OCI-M2 (cell line): ENCODE measurements at regions not wholly inside any gene's neighbourhood (a gene's known extent, or its start where the extent isn't known, plus 50 kb on each side); places are given as distances from the start of the nearest gene placed in this dataset.
"Not testable (repeated sequence)": the region's sequence is repeated elsewhere in the genome, so short reads cannot be mapped to it uniquely, and the experiment has no call there.

Source experiments
- DNase-seq: peaks from one replicate; lab custom pipeline; 2025; ENCODE audit not compliant: unreplicated experiment; lab: John Stamatoyannopoulos, UW

- DNase-seq = not testable (repeated sequence)
Observed at GRCh38 chr15:38797506-38797905, 232.9 kb upstream of the RASGRP1 start.

DNA sequence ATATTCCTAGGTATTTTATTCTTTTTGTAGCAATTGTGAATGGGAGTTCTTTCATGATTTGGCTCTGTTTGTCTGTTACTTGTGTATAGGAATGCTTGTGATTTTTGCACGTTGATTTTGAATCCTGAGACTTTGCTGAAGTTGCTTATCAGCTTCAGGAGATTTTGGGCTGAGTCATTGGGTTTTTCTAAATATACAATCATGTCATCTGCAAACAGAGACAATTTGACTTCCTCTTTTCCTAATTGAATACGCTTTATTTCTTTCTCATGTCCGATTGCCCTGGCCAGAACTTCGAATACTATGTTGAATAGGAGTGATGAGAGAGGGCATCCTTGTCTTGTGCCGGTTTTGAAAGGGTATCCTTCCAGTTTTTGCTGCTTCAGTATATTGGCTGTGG is 234.6 kb upstream of the RASGRP1 start:
- not testable (repeated sequence) for DNase-seq

DNA sequence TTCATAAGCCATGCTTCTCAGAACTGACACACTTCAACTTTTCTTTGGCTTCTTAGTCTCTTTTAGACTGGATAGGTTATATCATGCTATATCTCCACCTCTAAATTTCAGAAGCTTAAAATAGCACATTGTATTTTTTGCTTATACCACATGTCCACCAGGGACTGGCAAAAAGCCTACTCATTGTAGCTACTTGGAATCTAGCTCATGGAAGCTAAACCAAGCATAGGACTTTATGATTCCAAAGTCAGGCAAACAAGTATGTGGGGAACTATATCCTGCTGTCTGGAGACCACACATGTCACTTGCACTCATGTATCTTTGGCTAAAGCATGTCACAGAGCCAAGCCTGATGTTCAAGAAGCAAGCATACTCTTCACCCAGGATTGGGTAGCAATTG is 245.0 kb upstream of the RASGRP1 start:
- DNase-seq = no peak

DNA sequence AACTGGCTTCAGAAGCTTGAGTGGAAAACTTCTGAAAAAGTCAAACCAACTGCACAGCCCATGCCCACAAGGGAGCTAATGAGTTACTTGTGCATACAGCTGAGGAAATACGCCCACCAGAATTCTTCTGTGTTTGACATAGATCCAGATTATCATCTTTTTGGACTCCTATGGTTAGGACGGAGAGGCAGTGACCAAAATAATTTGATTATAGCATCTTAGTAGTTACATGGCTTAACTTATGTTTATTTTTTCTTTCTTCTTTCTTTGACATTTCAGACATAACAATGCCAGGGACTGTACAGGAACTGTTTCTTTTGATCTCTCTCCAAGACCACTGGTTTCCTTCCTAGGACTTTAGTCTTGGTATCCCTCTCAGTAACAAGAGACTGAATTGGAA is 246.1 kb upstream of the RASGRP1 start:
- no peak for DNase-seq

DNA sequence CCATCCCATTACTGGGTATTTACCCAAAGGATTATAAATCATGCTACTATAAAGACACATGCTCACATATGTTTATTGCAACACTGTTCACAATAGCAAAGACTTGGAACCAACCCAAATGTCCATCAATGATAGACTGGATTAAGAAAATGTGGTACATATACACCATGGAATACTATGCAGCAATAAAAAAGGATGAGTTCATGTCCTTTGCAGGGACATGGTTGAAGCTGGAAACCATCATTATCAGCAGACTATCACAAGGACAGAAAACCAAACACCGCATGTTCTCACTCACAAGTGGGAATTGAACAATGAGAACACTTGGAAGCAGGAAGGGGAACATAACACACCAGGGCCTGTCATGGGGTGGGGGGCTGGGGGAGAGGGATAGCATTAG is 249.6 kb upstream of the RASGRP1 start:
- not testable (repeated sequence) for DNase-seq

DNA sequence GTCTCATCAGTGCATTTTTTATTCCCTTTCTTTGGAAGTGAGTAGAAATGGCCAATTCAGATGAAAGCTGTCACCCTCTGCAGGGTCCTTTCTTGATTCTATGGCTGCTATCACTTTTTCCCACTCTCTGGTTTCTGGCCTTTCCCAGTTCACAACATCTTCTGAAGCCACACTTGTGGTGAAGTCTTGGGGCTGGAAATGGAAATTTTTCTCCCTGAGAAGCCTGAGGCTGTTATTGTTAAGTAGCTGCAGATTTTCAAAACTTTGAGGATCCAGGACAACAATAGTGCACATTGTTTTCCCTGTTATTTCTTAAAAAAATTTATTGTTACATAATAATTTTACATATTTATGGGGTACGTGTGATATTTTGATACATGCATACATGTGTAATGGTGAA is 250.3 kb upstream of the RASGRP1 start:
- DNase-seq = no peak

DNA sequence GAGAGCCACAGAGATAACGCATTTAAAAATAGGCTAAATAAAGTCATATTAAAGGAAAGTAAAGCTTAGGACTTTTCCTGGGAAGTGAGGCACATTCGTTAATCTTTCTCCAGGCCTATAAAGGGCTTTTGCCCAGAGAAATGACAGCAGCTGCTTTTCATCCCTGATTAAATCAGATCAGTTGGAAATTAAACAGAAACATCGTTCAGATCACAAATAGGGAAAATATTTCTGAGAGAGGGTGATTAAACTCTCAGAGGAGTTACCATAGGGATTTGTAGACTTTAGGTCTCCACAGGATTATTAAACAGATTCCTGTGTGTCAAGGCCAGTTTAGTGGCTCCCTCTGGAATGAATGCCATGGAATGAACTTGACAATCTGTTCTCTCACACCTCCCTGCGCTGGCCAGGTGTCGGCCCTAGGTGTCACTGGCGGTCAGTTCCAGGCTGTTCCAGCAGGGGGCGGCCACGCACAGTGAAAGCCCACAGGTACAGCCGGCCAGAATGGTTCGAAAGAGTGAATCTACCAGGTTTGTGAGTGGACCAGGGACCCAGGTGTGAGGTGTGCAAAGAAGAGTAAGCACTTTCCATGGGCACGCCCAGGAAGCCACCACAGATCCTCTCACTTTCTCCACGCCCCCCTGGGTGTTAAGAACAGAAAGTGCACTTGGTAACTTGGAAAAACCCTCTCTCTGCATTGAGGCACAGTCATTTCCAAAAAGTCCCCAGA is 253.0 kb upstream of the RASGRP1 start:
- DNase-seq = no peak

DNA sequence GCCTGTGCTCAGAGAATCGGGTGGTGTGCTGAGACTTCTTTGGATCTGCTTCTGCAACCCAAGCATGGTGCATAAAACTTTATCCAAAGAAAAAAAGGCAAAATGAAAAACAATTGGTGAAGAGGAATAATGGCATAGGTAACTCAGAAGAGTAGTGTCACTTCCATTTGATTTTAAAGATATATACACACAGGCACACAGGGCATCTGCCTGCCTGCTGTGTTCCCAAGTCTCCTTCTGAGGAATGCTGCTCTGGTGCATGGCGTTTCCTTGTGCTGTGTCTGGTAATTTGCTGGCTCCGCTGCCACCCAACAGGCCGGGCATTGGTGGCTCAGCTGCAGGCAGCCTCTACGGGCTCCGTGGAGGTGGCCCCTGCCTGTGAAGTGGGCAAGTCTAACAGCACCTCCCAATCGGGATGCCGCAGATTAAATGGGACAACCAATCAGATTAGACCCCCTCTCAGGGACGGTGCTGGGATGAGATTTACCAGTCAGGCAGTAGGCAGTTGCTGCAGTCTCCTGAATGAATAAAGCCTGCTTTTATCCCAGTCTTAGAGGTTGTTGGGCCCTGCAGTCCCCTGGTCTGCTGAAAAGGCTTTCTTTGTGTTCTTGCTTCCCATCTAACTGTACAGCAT is 253.7 kb upstream of the RASGRP1 start:
- DNase-seq = no peak

DNA sequence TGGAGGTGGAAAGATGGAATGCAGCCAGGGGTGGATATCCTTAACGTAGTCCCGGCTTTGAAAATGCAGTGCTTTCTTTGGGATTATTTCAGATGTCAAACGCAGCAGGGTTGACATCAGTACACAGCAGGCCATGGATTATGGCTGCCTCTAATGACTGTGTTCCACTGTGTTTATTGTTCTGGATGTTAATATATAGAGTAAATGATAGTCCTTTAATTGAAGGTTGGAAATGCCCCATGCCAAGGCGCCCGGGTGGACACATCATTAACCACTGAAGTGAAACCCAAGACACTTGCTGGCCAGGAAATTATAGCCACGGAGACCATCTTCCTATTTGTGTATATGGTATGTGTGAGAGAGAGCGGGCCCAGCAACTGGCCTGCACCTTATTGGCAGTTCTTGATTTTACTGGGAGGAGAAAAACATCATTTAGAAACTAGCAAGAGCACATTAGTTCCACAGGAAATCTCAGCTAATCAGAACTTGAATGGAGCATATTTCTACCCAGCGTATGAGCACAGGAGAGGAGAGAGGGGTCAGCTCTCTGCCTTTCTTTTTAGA is 254.9 kb upstream of the RASGRP1 start:
- no peak for DNase-seq

DNA sequence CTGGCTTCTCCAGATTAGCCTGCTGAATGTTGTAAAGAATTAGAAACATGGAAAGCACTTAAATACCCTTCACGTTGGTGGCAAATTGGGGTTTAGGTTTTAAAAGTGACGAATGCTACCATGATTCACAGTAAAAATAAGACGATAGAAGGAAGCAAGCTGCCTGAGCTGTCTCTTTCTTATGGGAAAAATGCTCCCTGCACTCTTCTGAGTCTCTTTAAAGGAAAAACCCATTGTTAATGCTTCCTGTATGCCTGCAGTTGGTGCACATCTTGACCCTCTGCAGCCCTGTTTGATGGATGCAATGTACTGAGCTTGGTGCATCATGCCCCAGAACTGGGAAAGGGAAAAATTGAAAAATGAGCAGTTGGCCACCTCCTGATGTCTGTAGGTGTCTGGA is 258.6 kb upstream of the RASGRP1 start:
- DNase-seq = no peak

DNA sequence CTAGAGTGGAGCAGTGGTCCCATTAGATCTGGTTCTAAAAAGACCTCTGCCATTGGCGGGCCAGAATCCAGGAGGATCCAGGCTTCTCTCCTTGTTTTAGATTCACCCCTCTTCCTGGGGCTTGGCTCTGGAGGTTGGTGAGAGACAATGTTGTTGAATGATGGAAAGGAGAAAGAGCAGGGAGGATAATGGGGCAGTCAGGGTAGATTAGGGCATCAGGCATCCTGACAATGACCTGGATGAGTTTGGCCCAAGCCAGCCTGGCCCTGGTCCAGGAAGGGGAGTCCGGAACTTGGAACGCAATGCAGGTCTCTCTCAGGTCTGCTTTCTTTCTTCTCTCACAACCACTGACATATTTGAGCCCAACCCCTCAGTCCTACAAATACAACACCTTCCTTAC is 260.1 kb upstream of the RASGRP1 start:
- DNase-seq = no peak

GRCh38 chr15:38826880-38827279 is 262.3 kb upstream of the RASGRP1 start:
- DNase-seq = no peak

DNA sequence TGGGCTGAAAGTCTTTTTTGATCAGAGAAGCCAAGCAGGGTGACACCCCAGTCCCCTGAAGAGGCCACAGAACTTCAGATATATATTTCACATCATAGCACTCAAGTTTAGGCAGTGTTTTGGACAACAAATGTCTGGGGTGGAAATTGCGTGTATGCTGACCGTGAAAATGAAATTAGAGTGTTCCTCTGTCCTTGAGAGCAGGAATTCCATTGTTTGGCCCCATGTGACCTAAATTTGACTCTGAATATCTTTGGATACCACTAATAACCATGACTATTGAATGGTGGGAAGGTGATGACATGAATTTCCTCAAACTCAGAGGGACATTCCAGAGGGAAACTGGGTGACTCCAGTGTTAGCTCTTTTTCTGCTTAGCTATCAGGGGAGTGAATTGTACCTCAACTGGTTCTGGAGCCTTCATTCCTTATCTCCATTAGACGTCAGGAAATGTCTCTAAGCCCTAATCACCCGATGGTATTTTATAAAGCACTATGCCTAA is 263.5 kb upstream of the RASGRP1 start:
- no peak for DNase-seq

DNA sequence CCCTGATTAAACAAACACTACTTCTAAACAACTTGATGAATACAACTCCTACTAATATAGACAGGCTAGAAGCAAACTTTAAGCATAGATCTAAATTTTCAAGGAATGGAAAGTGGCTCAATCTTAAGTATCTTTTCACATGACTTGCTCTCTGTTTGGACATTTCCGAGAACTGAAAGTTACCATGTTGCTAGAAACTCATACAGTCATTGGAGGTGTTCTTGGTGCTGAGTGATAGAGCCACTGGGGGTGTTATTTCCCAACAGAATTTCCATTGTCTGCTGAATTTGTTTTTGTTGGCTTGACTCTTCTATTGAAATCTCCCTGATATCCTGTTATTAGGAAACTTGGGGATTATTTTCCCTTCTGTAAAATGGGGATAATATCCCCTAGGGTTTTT is 264.5 kb upstream of the RASGRP1 start:
- DNase-seq = no peak

GRCh38 chr15:38842226-38842625 is 277.6 kb upstream of the RASGRP1 start:
- no peak for DNase-seq

DNA sequence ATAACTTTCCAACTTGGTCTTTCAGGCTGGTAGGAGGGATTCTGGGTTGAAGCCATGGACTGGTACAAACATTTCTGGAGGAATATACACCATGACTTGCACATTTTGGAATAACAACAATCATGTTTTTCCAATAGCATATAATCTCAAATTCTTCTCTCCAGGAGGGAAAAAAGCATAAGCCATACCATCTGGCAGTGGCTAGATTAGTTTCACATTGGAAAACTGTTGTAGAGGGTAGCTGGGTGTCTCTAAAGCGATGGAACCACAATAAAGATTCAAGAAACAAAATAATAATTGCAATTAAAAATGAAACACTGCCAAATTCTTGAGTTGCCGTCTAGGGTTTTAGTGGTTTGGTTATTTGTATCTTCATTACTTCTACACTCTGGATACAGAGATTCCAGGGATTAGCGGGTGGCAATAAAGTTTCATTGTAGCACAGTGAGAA is 278.5 kb upstream of the RASGRP1 start:
- no peak for DNase-seq

- DNase-seq = no peak
Observed at GRCh38 chr15:38843736-38844590, 279.3 kb upstream of the RASGRP1 start.

DNA sequence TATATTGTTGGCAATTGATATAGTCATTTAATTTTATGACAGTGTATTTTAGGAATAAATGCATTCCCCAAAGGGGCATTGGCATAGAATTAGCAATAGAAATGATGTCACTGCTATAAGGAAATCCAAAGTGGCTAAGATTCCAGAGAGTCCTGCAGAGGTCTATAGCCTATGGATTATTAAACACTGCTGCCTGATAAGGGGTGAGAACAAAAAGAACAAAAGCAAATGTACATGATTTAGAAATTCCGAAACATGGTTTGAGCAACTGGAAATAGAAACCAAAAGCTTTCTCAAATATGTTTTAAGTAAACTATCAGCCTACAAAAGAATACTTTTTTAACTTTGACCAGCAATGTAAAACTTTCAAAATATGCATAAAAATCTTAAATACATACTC is 280.1 kb upstream of the RASGRP1 start:
- DNase-seq = no peak

- no peak for DNase-seq
Observed at GRCh38 chr15:38846346-38846745, 281.7 kb upstream of the RASGRP1 start.

GRCh38 chr15:38847666-38848065 is 283.1 kb upstream of the RASGRP1 start:
- DNase-seq = no peak

DNA sequence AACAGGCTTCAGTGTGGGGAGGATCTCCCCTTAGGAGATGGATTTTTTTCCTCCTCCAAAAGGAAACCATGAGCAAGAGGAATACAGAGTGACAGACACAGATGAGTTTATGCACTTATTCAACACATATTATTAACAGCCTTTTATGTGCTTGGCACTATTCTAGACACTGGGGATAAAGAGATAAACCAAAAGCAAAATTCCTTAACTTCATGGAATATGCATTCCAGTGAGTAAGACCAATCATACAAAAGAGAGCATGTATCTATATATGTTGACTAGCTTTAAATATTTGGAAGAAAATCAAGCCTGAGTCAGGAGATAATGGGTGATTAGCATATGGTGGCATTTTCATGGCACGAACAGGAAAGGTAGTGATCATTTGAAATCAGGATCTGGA is 284.4 kb upstream of the RASGRP1 start:
- no peak for DNase-seq
